GM19328 (cell line): ENCODE measurements at regions not wholly inside any gene's neighbourhood (a gene's known extent, or its start where the extent isn't known, plus 50 kb on each side); places are given as distances from the start of the nearest gene placed in this dataset.
"Not testable (repeated sequence)": the region's sequence is repeated elsewhere in the genome, so short reads cannot be mapped to it uniquely, and the experiment has no call there.

Experiments used
- ATAC-seq: cut with Tn5 transposase; IDR thresholded peaks from one replicate; pipeline ENCODE4 v1.9.1; 2021; ENCODE audit warnings: mild to moderate bottlenecking, moderate library complexity; ENCODE audit not compliant: unreplicated experiment

DNA sequence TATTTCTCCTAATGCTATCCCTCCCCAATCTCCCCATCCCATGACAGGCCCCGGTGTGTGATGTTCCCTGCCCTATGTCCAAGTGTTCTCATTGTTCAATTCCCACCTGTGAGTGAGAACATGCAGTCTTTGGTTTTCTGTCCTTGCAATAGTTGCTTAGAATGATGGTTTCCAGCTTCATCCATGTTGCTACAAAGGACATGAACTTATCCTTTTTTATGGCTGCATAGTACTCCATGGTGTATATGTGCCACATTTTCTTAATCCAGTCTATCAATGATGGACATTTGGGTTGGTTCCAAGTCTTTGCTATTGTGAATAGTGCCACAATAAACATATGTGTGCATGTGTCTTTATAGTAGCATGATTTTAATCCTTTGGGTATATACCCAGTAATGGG lies 51.3 kb upstream of the RIOK2 start:
- ATAC-seq, result not testable (repeated sequence)

- no peak for ATAC-seq
These were observed 59.3 kb upstream of the RIOK2 start for GRCh38 chr5:97242341-97242740.

DNA sequence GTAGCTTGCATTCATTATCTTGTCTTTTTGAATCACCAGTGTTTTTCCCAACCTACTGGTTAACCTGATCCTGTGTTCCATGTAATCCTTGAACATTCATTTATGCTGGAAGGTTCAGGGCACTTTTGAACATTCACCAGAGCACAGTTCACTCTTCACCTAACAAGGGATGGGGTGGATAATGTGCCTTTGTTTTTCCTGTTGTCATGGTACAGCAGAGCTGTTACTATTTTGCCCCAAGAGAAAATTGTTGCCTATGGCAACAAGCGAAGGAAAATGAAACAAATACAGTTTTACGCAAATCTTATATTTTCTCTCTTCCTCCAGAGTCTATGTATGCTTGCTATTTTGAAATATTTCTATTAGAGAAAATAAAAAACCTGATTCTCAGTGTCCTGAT lies 60.3 kb upstream of the RIOK2 start:
- no peak for ATAC-seq

GRCh38 chr5:97245386-97245785 lies 62.3 kb upstream of the RIOK2 start:
- ATAC-seq, result no peak

DNA sequence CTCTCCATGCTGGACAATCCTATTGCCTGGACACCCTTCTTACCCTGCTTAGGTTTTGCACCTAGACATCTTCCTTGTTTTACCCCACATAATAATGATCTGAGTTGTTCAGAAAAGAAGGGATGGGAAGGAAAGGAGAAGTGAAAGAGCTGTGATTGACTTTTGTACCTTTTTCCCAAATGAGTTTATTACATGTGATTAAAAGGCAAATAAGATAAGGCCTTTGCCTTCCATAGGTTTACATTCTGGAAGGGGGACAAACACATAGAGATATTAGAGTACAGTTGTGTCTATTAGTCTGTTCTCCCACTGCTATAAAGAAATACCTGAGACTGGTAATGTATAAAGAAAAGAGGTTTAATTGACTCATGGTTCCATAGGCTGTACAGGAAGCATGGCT lies 67.1 kb upstream of the RIOK2 start:
- no peak for ATAC-seq

DNA sequence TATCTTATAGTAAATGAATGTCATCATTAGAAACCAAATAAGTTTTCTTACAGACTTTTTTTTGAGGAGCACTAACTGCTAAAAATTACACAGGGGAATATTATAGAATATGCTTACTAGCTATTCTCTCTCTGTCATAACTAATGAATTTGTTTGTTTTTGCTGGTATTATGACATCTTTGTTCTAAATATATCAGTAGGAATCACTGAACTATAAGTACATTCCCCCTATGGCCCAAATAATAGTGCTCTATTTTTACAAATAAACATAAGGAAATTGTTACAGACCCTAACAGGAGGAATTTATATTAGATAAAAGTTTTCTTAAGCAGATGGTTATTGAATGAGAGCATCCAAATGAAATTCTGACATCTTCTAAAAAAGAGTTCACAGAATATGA lies 83.0 kb upstream of the RIOK2 start:
- no peak for ATAC-seq

DNA sequence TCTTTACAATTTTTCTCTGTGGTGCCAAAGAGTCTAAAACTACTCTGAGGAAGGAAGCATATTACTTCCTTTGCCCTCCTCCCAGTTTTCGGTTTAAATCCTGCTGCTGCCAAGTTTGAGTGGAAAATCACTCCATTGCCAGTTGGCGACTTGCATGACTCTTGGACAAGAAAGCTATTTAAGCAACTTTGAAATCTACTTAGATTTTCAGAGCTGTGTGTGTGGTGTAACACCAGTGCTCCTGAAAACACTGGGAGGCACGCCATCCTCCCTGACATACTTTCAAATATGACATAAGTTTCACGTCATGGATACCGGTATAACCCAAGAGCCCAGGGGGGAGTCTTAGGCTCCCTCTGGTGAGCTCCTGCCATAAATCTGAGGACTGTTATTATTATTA lies 83.5 kb upstream of the RIOK2 start:
- no peak for ATAC-seq

DNA sequence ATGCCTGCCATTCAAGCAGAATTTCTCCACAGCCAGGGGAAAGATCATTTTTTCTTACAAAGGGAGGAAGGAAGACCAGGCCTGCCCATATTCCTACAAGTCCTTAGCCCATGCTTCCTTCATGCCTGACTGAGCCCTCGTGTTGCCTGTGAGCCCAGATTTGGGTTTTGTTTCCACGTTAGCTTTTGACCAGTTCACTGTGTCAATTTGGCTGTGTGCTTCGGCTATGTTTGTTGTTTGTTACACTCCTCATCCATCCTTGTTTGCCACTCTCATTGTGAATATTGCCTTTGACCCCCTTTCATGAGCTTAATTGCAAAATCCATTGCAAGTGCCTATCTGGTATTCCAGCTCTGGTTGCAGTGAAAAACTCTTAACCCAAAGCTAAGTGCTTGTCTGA lies 84.7 kb upstream of the RIOK2 start:
- ATAC-seq, result no peak

GRCh38 chr5:97276474-97277120 lies 93.5 kb upstream of the RIOK2 start:
- ATAC-seq, result no peak

GRCh38 chr5:97281257-97281656 lies 98.2 kb upstream of the RIOK2 start:
- ATAC-seq, result no peak

DNA sequence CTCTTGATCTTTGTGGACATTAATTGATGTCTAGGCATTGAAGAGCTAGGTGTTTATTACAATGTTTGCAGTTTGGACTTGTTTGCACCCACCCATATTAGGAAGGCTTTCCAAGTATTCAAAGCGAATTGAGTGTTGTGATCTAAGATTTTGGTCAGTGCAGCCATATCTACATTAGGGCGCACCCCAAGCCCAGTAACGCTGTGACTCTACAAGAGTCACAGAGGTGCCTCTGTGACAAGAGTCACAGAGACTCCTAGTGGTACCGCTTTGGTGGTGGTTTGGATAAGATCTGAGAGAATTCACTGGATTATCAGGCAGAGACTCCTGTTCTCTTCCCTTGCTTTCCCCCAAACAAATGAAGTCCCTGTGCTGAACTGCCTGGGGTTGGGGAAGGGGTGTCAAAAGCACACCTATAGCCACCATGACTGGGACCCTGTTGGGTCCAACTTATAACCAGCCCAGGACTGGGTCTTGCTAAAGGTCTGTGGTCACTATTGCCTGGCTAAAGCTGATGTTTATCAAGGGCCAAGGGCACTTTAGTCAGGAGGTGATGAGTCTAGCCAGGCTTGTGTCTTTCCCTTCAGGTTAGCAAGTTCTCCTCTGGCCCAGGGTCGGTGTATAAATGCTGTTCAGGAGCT lies 114.1 kb upstream of the RIOK2 start:
- ATAC-seq, result peak; percentile 98

DNA sequence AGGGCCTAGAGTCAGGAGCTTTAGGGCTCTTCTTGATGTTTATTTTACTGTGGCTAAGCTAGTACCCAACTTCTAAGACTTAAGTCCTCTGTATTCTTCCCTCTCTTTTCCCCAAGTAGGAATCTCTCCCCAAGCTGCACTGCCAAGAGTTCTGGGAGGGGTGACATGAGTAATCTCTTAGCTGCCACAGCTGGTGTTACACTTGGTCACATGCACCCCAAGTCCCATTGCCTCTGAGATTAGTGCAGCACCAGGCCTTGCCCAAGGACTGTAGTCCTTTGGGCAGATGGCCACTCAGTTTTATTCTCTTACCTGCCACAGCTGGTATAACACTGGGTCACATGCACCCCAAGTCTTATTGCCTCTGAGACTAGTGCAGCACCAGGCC lies 114.7 kb upstream of the RIOK2 start:
- no peak for ATAC-seq

GRCh38 chr5:97301181-97301580 lies 118.1 kb upstream of the RIOK2 start:
- not testable (repeated sequence) for ATAC-seq

DNA sequence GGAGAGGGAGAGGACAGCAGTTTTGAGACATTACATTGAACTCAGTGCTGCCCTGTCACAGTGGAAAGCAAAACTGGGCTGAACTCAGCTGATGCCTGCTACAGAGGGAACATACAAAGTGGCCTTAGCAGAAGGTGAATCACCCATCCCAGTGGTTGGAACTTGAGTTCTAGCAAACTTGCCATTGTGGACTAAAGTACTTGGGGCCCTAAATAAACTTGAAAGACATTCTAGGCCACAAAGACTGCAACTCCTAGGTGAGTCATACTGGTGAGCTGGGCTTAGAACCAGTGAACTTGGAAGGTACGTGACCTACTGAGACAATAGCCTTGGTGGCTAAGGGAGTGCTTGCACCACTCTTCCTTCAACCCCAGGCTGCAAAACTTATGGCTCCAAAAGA lies 155.7 kb upstream of the RIOK2 start:
- ATAC-seq, result no peak

DNA sequence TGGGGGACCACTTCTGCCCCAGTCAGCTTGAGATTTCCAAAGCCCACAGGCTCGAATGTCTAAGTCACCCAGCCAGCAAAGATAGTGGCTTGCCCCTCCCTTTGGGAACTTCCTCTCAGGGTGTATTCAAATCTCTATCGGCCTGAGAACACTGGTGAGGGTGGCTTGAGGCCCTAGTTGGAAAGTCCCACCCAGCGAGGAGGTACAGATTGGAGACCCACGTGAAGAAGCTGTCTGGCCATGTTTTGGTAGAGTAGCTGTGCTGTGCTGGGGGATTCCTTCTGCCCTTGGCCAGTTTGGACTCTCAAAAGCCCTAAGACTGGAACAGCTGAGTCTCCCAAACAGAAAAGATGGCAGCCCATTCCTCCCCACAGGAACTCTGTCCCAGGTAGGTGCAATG lies 172.7 kb upstream of the RIOK2 start:
- peak; percentile 98 for ATAC-seq

DNA sequence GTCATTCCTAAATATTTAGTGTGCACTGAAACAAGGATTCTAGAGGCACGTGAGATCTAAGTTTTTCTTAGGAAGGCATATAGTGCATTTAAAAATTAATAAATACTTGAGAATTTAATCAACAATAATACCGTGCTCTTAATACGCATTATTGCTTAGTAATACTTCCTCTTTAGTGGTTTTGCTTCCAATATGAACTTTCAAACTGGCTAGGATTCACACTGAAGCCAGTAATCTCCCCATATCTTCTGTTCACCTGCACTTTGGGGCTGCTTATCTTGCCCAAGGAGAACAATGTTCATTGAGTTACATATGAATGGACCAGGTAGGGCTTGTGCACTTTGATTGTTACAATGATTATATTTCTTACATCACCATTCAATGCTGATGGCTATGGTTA lies 180.5 kb upstream of the RIOK2 start:
- ATAC-seq, result no peak

GRCh38 chr5:97364731-97365130 lies 181.7 kb upstream of the RIOK2 start:
- no peak for ATAC-seq

DNA sequence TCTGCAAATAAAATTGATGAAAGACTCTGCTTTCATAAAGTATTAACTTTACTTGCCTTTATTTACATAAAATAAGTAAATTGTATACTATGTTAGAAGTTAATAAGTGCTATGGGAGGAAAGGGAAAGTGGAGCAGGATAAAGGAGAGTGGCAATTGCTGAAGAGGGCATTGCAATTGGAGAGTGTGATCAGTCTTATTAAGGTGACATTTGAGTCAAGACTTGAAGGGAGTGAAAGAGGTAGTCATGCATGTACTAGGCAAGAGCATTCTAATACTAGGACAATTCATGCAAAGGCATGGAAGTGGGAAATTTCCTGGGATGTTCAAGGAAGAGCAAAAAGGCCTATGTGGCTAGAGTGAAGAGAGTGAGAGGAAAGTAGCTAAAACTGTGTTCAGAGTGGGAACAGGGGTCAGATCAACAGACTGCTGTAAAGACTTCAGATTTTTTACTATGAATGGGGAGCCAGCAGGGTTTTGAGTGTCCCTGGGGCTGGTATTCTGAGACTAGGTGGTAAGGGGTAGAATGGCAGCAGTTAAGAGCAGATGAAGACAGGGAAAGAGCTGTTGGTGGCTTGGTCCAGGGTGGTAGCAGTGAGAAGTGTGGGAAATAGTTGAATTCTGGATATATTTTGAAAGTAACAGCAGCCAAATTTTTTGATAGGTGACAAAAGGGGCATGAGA lies 182.3 kb upstream of the RIOK2 start:
- no peak for ATAC-seq

DNA sequence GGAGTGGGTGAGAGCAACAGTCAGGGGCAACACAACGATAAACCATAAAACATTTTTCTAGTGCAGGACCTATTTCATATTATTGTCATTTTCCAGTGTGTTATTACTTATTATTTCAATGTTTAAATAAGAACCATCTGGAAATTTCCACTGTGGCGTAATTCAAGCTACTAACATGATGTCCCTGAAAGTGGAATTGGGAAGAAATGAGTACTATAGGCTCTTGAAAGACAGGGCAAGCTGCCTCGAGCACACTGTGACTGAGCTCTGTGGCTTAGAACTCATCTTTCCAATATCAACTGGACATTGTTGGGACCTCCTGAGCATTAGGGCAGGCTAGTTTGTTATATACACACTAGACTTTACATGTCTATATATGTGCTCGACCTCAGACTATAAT lies 182.9 kb upstream of the RIOK2 start:
- no peak for ATAC-seq

DNA sequence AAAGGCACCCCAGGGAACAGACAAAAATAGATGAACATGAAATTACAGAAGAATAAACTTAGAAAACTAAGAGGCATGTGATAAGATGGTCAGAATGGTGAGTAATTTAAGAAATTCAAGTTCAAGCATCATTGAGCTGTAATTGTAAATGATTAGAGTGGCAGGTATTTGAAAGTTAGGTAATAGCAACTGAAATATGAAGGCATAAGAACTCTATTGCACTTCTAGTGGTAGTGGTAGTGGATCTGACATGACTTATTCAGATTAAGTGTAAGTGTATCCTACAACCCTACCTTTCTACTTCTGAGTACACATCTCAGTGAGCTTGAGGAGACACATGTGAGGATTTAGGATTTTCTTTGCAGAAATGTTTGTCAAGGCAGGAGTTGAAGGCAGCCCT lies 192.9 kb upstream of the RIOK2 start:
- no peak for ATAC-seq

GRCh38 chr5:97377582-97377981 lies 194.5 kb upstream of the RIOK2 start:
- no peak for ATAC-seq

- ATAC-seq, result no peak
These were observed 200.9 kb upstream of the RIOK2 start for GRCh38 chr5:97383996-97384395.
